ENCODE measurements at regions not wholly inside any gene's neighbourhood (a gene's known extent, or its start where the extent isn't known, plus 50 kb on each side); places are given as distances from the start of the nearest gene placed in this dataset.

- H3K9me2 ChIP-seq (replicated peaks; ENCODE audit: low read depth, low read length), result no peaks in the 10 kb centered on the region
- no peak overlapping the region for H3K4me3 ChIP-seq (ENCODE audit: low read length, poor library complexity, severe bottlenecking)
- TF ChIP-seq CTCF (conservative IDR thresholded peaks at IDR 0.05; ENCODE audit: low read length), result no peak
- no peak for TF ChIP-seq EZH2phosphoT487 (IDR thresholded peaks at IDR 0.05; ENCODE audit: borderline replicate concordance)
- no peak overlapping the region for H3K9ac ChIP-seq (ENCODE audit: low read depth, low read length, poor library complexity, severe bottlenecking)
- no peak overlapping the region for H2AFZ ChIP-seq (ENCODE audit: low read length)
- no peaks in the 10 kb centered on the region for H3K27me3 ChIP-seq (ENCODE audit: insufficient read depth, low read length, poor library complexity, severe bottlenecking)
- no peaks in the 10 kb centered on the region for H3K79me2 ChIP-seq (ENCODE audit: insufficient read depth, low read length)
- no peaks in the 10 kb centered on the region for H3K36me3 ChIP-seq (ENCODE audit: insufficient read depth, low read length)
- H3F3A ChIP-seq (ENCODE audit: low read depth), result no peaks in the 10 kb centered on the region
- no peaks in the 10 kb centered on the region for H3K4me1 ChIP-seq (ENCODE audit: insufficient read depth, low read length, poor library complexity, severe bottlenecking)
- H3K4me2 ChIP-seq (ENCODE audit: low read depth, low read length, poor library complexity, severe bottlenecking), result no peak overlapping the region
- no peaks in the 10 kb centered on the region for H3K9me3 ChIP-seq (ENCODE audit: insufficient read depth, low read depth, low read length)
- H4K20me1 ChIP-seq (ENCODE audit: insufficient read depth, low read length, poor library complexity, severe bottlenecking), result no peaks in the 10 kb centered on the region
These were observed 1293.2 kb upstream of the FAM98A start for GRCh38 chr2:34892256-34892655.

- no peak overlapping the region for H3K9ac ChIP-seq (ENCODE audit: low read depth, low read length, poor library complexity, severe bottlenecking)
- H2AFZ ChIP-seq (ENCODE audit: low read length), result no peak overlapping the region
- H3F3A ChIP-seq (ENCODE audit: low read depth), result no peaks in the 10 kb centered on the region
- H3K79me2 ChIP-seq (ENCODE audit: insufficient read depth, low read length), result no peaks in the 10 kb centered on the region
- no peaks in the 10 kb centered on the region for H3K36me3 ChIP-seq (ENCODE audit: insufficient read depth, low read length)
- no peak overlapping the region for H3K4me3 ChIP-seq (ENCODE audit: low read length, poor library complexity, severe bottlenecking)
- H3K27me3 ChIP-seq (ENCODE audit: insufficient read depth, low read length, poor library complexity, severe bottlenecking), result no peaks in the 10 kb centered on the region
- H4K20me1 ChIP-seq (ENCODE audit: insufficient read depth, low read length, poor library complexity, severe bottlenecking), result no peaks in the 10 kb centered on the region
- no peaks in the 10 kb centered on the region for H3K9me3 ChIP-seq (ENCODE audit: insufficient read depth, low read depth, low read length)
- H3K4me2 ChIP-seq (ENCODE audit: low read depth, low read length, poor library complexity, severe bottlenecking), result no peak overlapping the region
- no peaks in the 10 kb centered on the region for H3K9me2 ChIP-seq (replicated peaks; ENCODE audit: low read depth, low read length)
- no peaks in the 10 kb centered on the region for H3K4me1 ChIP-seq (ENCODE audit: insufficient read depth, low read length, poor library complexity, severe bottlenecking)
- TF ChIP-seq CTCF (conservative IDR thresholded peaks at IDR 0.05; ENCODE audit: low read length), result no peak
- TF ChIP-seq EZH2phosphoT487 (IDR thresholded peaks at IDR 0.05; ENCODE audit: borderline replicate concordance), result no peak
These were observed 1276.1 kb upstream of the FAM98A start for GRCh38 chr2:34875091-34875745.

GRCh38 chr2:34853646-34854045, 1254.5 kb upstream of the FAM98A start:
- Histone ChIP-seq H3K36me3 (ENCODE audit: insufficient read depth, low read length) (no peaks in the 10 kb centered on the region), H3K4me3 (ENCODE audit: low read length, poor library complexity, severe bottlenecking) (no peak overlapping the region), H3K9me3 (ENCODE audit: insufficient read depth, low read depth, low read length) (0 out of 2 replicates have a peak, but pooled peaks cover 3% of the 10 kb centered on the region), H3K79me2 (ENCODE audit: insufficient read depth, low read length) (no peaks in the 10 kb centered on the region), H3K4me1 (ENCODE audit: insufficient read depth, low read length, poor library complexity, severe bottlenecking) (no peaks in the 10 kb centered on the region), H3F3A (ENCODE audit: low read depth) (no peaks in the 10 kb centered on the region), H3K9ac (ENCODE audit: low read depth, low read length, poor library complexity, severe bottlenecking) (no peak overlapping the region), H3K27me3 (ENCODE audit: insufficient read depth, low read length, poor library complexity, severe bottlenecking) (no peaks in the 10 kb centered on the region), H2AFZ (ENCODE audit: low read length) (no peak overlapping the region), H3K9me2 (replicated peaks; ENCODE audit: low read depth, low read length) (no peaks in the 10 kb centered on the region), H4K20me1 (ENCODE audit: insufficient read depth, low read length, poor library complexity, severe bottlenecking) (no peaks in the 10 kb centered on the region), H3K4me2 (ENCODE audit: low read depth, low read length, poor library complexity, severe bottlenecking) (no peak overlapping the region)
- TF ChIP-seq CTCF (conservative IDR thresholded peaks at IDR 0.05; ENCODE audit: low read length) (no peak), EZH2phosphoT487 (IDR thresholded peaks at IDR 0.05; ENCODE audit: borderline replicate concordance) (no peak)
